Inflammatory macrophage treated with lipopolysaccharide for 4 hours (primary cell): ENCODE measurements at regions not wholly inside any gene's neighbourhood (a gene's known extent, or its start where the extent isn't known, plus 50 kb on each side); places are given as distances from the start of the nearest gene placed in this dataset.
"Not testable (repeated sequence)": the region's sequence is repeated elsewhere in the genome, so short reads cannot be mapped to it uniquely, and the experiment has no call there.

Experiments
- DNase-seq: peaks from one replicate; pipeline ENCODE4 v3.0.0-alpha.2; 2020

- no peak for DNase-seq
Measured at GRCh38 chr9:29449306-29449705, 1876.0 kb upstream of the C9orf72 start.

GRCh38 chr9:29450343-29450875 is 1877.1 kb upstream of the C9orf72 start:
- not testable (repeated sequence) for DNase-seq

GRCh38 chr9:29456940-29457339 is 1883.7 kb upstream of the C9orf72 start:
- DNase-seq, result no peak

GRCh38 chr9:29475471-29475870 is 1902.2 kb upstream of the C9orf72 start:
- no peak for DNase-seq

GRCh38 chr9:29511680-29512079 is 1938.4 kb upstream of the C9orf72 start:
- DNase-seq, result no peak

GRCh38 chr9:29514336-29514735 is 1941.1 kb upstream of the C9orf72 start:
- no peak for DNase-seq

GRCh38 chr9:29514862-29515261 is 1941.6 kb upstream of the C9orf72 start:
- DNase-seq, result no peak

- no peak for DNase-seq
Measured at GRCh38 chr9:29548436-29548835, 1975.2 kb upstream of the C9orf72 start.

GRCh38 chr9:29555502-29555901 is 1982.2 kb upstream of the C9orf72 start:
- no peak for DNase-seq

GRCh38 chr9:29556317-29556716 is 1983.0 kb upstream of the C9orf72 start:
- DNase-seq, result no peak

GRCh38 chr9:29556746-29557145 is 1983.5 kb upstream of the C9orf72 start:
- DNase-seq, result no peak

GRCh38 chr9:29564564-29564963 is 1991.3 kb upstream of the C9orf72 start:
- no peak for DNase-seq

- no peak for DNase-seq
Measured at GRCh38 chr9:29575219-29575618, 2001.9 kb upstream of the C9orf72 start.

GRCh38 chr9:29588361-29588760 is 2015.1 kb upstream of the C9orf72 start:
- no peak for DNase-seq

GRCh38 chr9:29609282-29609681 is 2036.0 kb upstream of the C9orf72 start:
- DNase-seq, result no peak

- no peak for DNase-seq
Measured at GRCh38 chr9:29613773-29614172, 2040.5 kb upstream of the C9orf72 start.

GRCh38 chr9:29616844-29617243 is 2043.6 kb upstream of the C9orf72 start:
- no peak for DNase-seq

GRCh38 chr9:29625292-29625731 is 2052.0 kb upstream of the C9orf72 start:
- no peak for DNase-seq

GRCh38 chr9:29625931-29626330 is 2052.7 kb upstream of the C9orf72 start:
- DNase-seq, result no peak

- not testable (repeated sequence) for DNase-seq
Measured at GRCh38 chr9:29628856-29629255, 2055.6 kb upstream of the C9orf72 start.

GRCh38 chr9:29637471-29638237 is 2064.4 kb upstream of the C9orf72 start:
- DNase-seq, result no peak

- DNase-seq, result no peak
Measured at GRCh38 chr9:29640507-29640906, 2067.2 kb upstream of the C9orf72 start.

- DNase-seq, result no peak
Measured at GRCh38 chr9:29644514-29644913, 2071.2 kb upstream of the C9orf72 start.

- DNase-seq, result no peak
Measured at GRCh38 chr9:29647451-29647850, 2074.2 kb upstream of the C9orf72 start.

GRCh38 chr9:29648132-29648531 is 2074.9 kb upstream of the C9orf72 start:
- no peak for DNase-seq
